GM18858 (cell line): ENCODE measurements at regions not wholly inside any gene's neighbourhood (a gene's known extent, or its start where the extent isn't known, plus 50 kb on each side); places are given as distances from the start of the nearest gene placed in this dataset.
"Not testable (repeated sequence)": the region's sequence is repeated elsewhere in the genome, so short reads cannot be mapped to it uniquely, and the experiment has no call there.

Experiments used
- ATAC-seq: cut with Tn5 transposase; IDR thresholded peaks from one replicate; pipeline ENCODE4 v1.9.1; 2021; ENCODE audit not compliant: unreplicated experiment

DNA sequence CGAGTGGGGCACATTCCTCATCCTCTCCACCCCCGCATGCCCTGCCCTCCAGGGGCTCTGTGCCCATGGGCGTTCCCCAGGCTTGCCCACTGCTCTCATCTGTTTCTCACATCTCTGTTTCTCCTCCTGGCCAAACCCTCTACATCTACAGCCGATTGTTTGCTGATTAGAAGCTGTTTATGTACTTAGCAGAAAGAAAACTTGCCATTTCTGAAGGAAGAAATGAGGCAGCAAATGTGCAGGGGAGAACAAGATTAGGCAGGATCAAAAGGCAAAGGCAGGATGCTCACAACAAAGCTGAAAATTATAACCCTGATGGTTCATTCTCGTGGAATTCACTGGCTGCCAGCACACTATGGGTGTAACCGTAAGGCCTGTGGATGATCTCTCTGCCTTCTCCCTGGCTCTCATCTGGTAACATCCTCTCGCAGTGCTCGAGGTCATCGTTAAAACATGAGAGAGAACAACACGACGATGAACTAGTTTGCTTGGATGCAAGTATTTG is 111.6 kb upstream of the KLF14 start:
- no peak for ATAC-seq

- ATAC-seq = no peak
Measured at GRCh38 chr7:130849604-130850003, 115.6 kb upstream of the KLF14 start.

DNA sequence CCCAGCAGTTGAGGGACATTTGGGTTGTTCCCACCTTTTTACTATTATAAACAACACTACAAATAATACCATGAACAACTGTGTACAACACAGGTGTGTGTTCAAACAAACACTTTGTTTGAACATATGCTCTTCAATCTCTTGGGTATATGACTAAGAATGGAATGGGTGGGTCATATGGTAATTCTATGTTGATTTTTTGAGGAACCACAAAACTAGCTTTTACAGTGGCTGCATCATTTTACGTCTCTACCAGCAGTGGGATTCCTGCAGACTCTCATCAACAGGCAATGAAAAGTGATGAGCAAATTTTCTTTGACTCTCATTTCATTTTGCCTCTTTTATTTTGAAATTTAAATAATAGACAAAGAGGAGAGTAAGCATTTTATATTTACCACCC is 116.9 kb upstream of the KLF14 start:
- no peak for ATAC-seq

- no peak for ATAC-seq
Measured at GRCh38 chr7:130852867-130853266, 118.9 kb upstream of the KLF14 start.

DNA sequence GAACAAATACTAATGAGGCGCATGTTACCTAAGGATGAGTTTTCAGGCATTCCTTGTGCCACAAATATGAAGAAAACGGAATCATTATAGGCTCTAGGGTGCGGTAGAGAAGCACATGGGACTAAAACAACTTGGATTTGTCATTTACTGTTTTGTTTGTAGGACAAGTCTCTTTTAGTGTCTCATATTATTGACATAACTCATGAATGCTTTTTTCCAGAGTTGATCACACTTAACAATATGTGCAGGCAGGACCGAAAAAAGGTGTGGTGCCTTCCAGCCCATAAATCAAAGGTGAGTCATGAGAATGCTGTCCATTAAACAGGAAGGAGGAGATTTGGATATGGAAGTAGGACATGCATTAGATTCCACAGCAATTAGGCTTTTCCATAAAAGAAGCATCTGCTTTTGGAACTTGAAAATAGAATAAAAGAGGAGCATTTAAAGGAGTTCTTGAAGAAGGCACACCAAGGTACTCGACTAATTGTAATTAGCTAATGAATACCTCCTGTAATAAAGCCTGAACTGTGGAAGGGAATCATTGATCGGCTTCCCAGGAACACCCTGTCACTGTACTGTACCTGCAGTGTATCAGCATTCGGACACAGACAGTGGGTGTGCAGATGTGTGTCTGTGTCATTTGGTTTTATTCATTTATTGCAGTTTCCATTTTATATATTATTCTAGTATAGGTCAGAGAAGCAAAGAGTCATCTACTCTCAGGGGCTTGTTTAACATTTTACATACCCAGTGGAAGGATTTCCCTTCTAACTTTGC is 119.7 kb upstream of the KLF14 start:
- no peak for ATAC-seq

- no peak for ATAC-seq
Measured at GRCh38 chr7:130854481-130854880, 120.5 kb upstream of the KLF14 start.

DNA sequence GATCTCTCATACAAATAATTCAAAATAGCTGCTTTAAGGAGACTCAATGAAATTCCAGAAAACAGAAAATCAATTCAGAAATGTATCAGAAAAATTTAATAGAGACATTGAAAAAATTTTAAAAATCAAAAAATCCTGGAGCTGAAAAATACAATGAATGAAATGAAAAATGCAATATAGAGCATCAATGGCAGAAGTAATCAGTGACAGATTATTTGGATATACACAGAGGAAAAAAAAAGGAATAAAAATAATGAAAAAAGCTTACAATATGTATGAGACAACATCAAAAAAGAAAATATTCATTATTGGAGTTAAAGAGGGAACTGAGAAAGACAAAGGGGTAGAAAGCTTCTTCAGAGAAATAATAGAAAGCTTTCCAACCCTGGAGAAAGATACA is 122.9 kb upstream of the KLF14 start:
- ATAC-seq = no peak

GRCh38 chr7:130860832-130861231 is 126.8 kb upstream of the KLF14 start:
- ATAC-seq = not testable (repeated sequence)

DNA sequence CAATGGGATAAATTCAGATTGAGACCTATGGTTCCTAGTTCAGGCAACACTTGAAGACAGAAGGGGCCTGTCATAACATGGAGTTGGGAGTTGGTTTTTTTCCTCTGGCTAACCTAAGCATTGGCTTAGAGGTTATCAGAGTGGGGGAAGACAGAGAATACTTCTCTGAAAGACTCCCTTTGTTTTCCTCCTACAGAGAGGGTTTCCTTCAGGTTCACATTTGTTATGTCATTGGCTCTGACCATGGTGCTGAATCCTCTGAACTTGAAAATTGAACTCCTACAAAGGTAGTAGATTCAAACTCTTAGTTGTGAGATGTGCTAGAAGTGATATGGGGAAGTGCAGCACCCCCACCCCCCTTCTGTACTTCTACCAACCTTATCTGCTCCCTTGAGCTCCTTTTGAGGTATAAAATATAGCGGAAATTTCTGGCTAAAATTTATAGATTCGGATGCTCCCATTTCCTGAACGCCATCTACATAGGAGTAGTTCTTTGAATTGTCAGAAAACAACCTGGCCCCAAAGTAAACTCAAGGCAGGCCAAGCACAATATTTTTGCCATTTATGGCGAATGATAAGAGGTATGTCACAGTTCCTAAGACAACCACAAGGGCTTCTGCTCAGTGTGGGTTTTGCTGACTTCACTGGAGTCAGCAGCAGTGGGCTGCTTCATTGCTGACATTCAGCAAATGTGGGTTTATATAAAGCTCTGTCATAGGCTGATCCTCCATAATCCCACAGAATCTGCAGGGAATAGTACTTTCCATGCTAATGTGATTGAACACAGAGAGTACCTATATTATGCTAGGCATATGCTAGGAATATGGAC is 131.6 kb upstream of the KLF14 start:
- no peak for ATAC-seq

DNA sequence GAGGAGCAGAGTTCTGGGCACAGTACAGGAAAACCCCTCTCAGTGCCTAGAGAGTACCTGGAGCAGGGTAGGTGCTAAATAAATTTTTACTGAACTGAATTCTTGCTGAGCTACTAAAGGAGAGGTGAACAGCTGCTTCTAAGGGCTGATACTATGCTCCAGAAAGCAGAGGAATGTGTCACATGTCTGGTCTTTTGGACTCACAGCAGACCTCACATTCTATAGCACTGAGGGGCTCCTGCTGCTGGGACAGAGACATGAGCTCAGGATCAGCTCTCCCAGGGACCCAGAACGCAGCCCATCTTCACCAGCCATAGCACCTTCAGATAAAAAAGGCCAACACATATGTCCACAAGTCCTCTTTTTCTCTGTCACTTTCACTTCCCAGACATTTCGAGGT is 133.0 kb upstream of the KLF14 start:
- ATAC-seq = no peak

- no peak for ATAC-seq
Measured at GRCh38 chr7:130867581-130868136, 133.7 kb upstream of the KLF14 start.

DNA sequence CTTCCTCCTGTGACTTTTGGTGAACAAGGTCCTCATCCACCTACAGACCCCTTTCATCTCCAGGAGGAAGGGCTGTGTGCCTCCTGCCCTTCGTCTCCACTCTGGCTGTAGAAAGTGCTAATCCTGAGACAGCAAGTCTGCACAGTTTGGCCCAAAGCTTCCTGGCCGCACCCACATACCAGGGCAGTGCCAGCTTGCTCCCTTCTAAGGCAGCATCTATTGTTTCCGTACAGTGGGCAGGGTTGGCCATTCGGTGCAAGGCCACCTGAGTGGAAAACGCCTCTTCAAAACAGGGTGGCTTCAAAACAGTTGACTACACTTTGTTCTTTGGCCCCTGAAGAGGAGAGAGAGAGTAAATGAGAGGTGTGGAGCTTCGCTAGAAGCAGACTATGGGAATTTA is 134.1 kb upstream of the KLF14 start:
- ATAC-seq = no peak

DNA sequence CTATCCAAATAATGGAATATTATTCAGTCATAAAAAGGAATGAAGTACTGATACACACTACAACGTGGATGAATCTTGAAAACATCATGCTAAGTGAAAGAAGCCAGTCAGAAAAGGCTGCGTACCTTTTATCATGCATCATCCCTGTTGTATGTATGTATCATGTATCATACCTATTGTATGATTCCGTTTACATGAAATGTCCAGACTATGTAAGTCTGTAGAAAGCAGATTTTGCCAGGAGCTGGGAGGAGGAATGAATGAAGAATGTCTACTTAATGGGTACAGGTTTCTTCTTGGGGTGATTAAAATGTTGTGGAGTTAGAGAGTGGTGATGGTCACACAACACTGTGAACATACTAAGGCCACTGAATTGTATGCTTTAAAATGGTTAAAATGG is 135.9 kb upstream of the KLF14 start:
- ATAC-seq = no peak

- no peak for ATAC-seq
Measured at GRCh38 chr7:130872341-130872740, 138.3 kb upstream of the KLF14 start.

DNA sequence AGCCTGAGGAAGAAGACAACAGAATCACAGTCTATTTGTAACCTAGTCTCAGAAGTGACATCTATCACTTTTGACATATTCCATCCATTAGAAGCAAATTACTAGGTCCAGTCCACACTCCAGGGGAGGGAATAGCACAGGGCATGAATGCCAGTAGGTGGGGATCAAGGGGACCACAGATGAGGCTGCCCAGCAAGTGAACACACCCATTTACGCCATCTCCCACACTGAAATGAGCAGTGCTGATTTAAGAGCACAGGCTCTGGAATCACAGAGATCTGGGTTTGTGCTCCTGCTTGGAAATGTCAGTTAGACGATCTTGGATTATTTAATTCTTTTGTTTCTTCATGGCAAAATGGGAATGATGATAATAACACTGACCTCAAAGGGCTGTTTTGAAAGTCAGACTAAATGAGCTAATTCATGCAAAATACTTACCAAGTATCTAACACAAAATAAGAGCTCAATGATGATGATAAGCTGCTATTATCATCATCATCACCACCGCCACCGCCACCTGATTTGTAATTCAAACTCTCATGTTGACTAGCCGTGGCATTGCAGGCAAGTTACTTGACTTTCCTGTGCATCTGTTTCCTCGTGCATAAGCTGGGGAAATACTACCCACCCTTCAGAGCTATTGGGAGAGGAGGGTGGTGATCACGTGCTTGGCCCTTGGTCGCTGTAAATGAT is 138.9 kb upstream of the KLF14 start:
- no peak for ATAC-seq

DNA sequence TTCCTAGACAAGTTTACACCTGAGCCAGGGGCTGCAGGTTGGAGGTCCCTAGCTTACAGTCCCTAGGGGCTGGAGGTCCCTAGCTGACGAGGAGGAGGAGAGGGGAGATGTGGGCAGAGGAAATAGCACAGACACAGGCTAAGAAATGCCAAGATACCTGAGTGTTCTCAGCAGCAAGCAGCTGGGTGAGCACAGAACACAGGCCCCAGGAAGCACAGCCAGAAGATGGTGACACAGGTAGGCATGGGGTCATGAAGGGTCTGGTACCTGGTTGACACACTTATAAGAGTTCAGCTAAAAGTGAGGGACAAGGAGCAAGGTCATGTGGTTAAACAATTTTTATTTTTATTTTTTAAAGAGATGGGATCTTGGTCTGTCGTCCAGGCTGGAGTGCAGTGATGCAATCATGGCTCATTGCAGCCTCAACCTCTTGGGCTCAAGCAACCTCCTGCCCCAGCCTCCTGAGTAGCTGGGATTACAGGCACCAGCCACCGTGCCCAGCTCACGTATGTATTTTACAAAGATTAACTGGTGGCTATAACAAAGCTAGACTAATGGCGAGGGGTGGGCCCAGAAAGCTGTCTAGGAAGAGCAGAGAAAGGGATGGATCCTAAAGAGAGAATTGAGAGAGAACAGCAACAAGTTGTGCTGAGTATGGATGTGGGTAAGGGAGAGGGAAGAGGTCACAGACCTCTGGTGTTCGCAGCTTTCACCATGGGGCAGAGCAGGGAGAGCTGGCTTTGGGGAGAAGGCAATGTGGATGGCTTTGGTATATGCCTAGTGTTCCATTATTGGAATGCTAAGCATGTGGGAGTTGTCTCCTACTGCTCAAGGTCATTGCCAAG is 140.3 kb upstream of the KLF14 start:
- no peak for ATAC-seq

GRCh38 chr7:130875265-130875741 is 141.3 kb upstream of the KLF14 start:
- ATAC-seq = no peak

- no peak for ATAC-seq
Measured at GRCh38 chr7:130875901-130876300, 141.9 kb upstream of the KLF14 start.

DNA sequence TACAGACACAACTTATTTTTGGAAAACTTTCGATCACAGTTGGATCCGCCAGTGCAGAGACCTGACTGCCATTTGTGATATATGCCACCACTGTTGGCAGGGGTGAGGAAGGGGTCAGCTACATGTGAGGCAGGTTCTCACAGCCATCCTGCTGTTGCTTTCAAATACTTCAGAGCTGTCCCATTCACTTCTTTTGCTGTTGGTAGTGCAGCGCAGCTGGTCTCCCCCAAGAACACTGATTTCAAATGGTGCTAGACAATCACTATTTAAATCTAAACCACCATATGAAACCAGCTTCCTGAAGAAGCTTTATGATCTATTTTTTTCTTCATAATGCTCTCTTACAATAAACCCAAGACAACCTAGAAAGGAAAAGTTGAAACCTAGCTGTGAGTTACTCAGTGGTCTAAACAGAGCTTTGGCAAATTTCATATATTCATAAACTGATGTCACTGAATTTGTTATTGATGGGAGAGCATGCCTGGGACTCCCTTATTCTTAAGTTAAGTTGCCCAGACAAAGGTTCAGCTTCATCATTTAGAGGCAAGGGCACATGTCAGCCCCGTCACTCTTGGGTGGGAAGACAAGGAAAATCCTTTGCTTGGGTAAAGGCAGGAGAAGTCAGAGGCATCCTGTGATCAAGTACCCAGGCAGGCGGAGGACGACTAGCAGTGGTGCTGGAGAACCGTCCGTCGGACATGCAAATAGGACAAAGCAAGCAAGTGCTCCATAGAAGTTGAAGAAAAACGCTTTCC is 143.4 kb upstream of the KLF14 start:
- ATAC-seq = no peak

DNA sequence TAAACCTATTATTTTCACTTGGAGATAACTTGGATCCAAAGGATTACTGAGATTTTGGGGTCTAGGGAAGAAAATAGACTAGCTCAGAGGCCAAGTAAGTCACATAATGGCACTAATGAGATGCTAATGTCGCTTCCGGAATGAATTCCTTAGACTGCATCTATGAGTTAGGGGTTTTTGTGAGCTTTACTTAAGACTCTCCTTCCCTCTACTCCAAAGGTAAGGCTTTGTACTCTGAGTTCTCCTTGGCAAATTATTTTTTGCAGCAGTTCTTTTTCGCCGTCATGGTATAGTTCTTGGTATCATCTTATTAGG is 143.9 kb upstream of the KLF14 start:
- no peak for ATAC-seq
